HepG2 (cell line): ENCODE measurements at regions not wholly inside any gene's neighbourhood (a gene's known extent, or its start where the extent isn't known, plus 50 kb on each side); places are given as distances from the start of the nearest gene placed in this dataset.

Experiments used
- ATAC-seq: fragments of 200-7000 bp; cut with Tn5 transposase; 3 replicates; pipeline ENCODE4 v1.9.1; 2020; ENCODE audit warnings: mild to moderate bottlenecking, moderate library complexity
- BruUV-seq: library from RNA; stranded (reverse); fragments of 400-500 nt; replicated peaks from 2 replicates; lab custom pipeline; 2021; lab: Mats Ljungman, UMichigan
- CTCF ChIA-PET: fragments of 300-600 bp; formaldehyde crosslinking; extraction: SDS; loops from one replicate; lab custom pipeline; 2021; ENCODE audit warnings: low total read pairs, inconsistent platforms, low intra/inter-chr PET ratio; lab: Yijun Ruan, JAX
- POLR2A ChIA-PET: fragments of 350-600 bp; sonication (Branson Sonifier 250); formaldehyde crosslinking; loops from one replicate; lab custom pipeline; 2020; ENCODE audit warnings: antibody characterized with exemption, inconsistent platforms; lab: Yijun Ruan, JAX
- DNase-seq: peaks from one replicate; pipeline ENCODE4 v3.0.0-alpha.2; 2015; ENCODE audit warnings: low spot score
- FAIRE-seq: peaks from 3 replicates; lab custom pipeline; 2011; peaks lifted over from hg19 to GRCh38; lab: Jason Lieb, UNC
- H2AFZ ChIP-seq: one replicate; pipeline ENCODE4 v1.6.1; 2011; ENCODE audit warnings: low read length, inconsistent platforms
- H3K27ac ChIP-seq: fragments of 300-600 bp; 3 replicates; pipeline ENCODE4 v1.8.0; 2011; ENCODE audit warnings: mixed run types, mild to moderate bottlenecking, mixed read lengths, low read length, inconsistent platforms; ENCODE audit not compliant: insufficient read depth; ENCODE audit errors: extremely low read length
- H3K27me3 ChIP-seq, 2 experiments: fragments of 200-600 bp in 1 of 2; 2 replicates in 1 of 2; 3 replicates in 1 of 2; pipeline versions ENCODE4 v1.6.0 to v1.8.0; 2011; ENCODE audit warnings: low read length in 2 of 2, mild to moderate bottlenecking in 2 of 2, moderate library complexity in 2 of 2, inconsistent platforms in 1 of 2; ENCODE audit not compliant: insufficient read depth in 2 of 2, control insufficient read depth in 1 of 2
- H3K36me3 ChIP-seq, 2 experiments: fragments of 200-600 bp in 1 of 2; replicated peaks in 1 of 2; 2 replicates in 1 of 2; 3 replicates in 1 of 2; pipeline versions ENCODE4 v1.5.1 to v1.8.0; 2011; ENCODE audit warnings: low read length in 2 of 2, inconsistent platforms in 1 of 2; ENCODE audit not compliant: insufficient read depth in 2 of 2, control insufficient read depth in 1 of 2
- H3K4me1 ChIP-seq: 2 replicates; pipeline ENCODE4 v1.5.1; 2012; ENCODE audit warnings: low read length, inconsistent platforms; ENCODE audit not compliant: insufficient read depth
- H3K4me2 ChIP-seq: 2 replicates; pipeline ENCODE4 v1.6.0; 2011; ENCODE audit warnings: low read depth, low read length, inconsistent platforms
- H3K4me3 ChIP-seq, 3 experiments: fragments of 200-600 bp in 1 of 3; sonication (generic), shearing (Covaris generic) in 1 of 3; replicated peaks in 1 of 3; 2 replicates each; pipeline ENCODE4 v1.5.1; 2011 to 2016; ENCODE audit warnings: low read length in 3 of 3, inconsistent platforms in 2 of 3, low read depth in 2 of 3, mild to moderate bottlenecking in 2 of 3, control low read depth in 1 of 3, mixed read lengths in 1 of 3; ENCODE audit not compliant: insufficient read depth in 1 of 3
- H3K79me2 ChIP-seq: one replicate; pipeline ENCODE4 v1.6.1; 2011; ENCODE audit warnings: low read length, inconsistent platforms; ENCODE audit not compliant: insufficient read depth
- H3K9ac ChIP-seq: 2 replicates; pipeline ENCODE4 v1.6.0; 2011; ENCODE audit warnings: mild to moderate bottlenecking, low read depth, low read length, inconsistent platforms; ENCODE audit not compliant: insufficient read depth
- H3K9me3 ChIP-seq: 2 replicates; pipeline ENCODE4 v1.5.1; 2012; ENCODE audit warnings: mild to moderate bottlenecking, low read length
- H4K20me1 ChIP-seq: 2 replicates; pipeline ENCODE4 v1.6.0; 2011; ENCODE audit warnings: inconsistent platforms, mild to moderate bottlenecking, low read length, moderate library complexity; ENCODE audit not compliant: insufficient read depth
- CREM ChIP-seq, 2 experiments: sonication (generic) in 1 of 2; formaldehyde crosslinking in 1 of 2; IDR thresholded peaks; 2 replicates each; pipeline versions ENCODE4 v1.4.0 to v1.6.1; 2016 to 2020; ENCODE audit warnings: antibody characterized with exemption in 1 of 2, mild to moderate bottlenecking in 1 of 2, missing genetic modification reagents in 1 of 2
- KDM5B ChIP-seq: sonication (generic); formaldehyde crosslinking; IDR thresholded peaks from 2 replicates; pipeline ENCODE4 v1.4.0; 2020; ENCODE audit warnings: missing genetic modification reagents, mild to moderate bottlenecking, borderline replicate concordance
- NR0B2 ChIP-seq: sonication (generic); formaldehyde crosslinking; IDR thresholded peaks from 2 replicates; pipeline ENCODE4 v1.4.0; 2020; ENCODE audit warnings: mild to moderate bottlenecking, missing genetic modification reagents
- SATB2 ChIP-seq: sonication (generic); formaldehyde crosslinking; IDR thresholded peaks from 2 replicates; pipeline ENCODE4 v1.5.0; 2020; ENCODE audit warnings: missing genetic modification reagents
- THRA ChIP-seq: sonication (generic); formaldehyde crosslinking; IDR thresholded peaks from 2 replicates; pipeline ENCODE4 v1.4.0; 2020; ENCODE audit warnings: missing genetic modification reagents, borderline replicate concordance
- ZFP36 ChIP-seq: fragments of 150-350 bp; IDR thresholded peaks from 2 replicates; pipeline ENCODE4 v1.6.1; 2018; ENCODE audit warnings: borderline replicate concordance, low read length, low read depth; ENCODE audit not compliant: partially characterized antibody
- ZFYVE20 ChIP-seq: sonication (generic); formaldehyde crosslinking; IDR thresholded peaks from 2 replicates; pipeline ENCODE4 v1.8.0; 2023; ENCODE audit warnings: low read depth, mild to moderate bottlenecking, moderate library complexity, missing genetic modification reagents, borderline replicate concordance
- ZNF275 ChIP-seq: sonication (generic); formaldehyde crosslinking; IDR thresholded peaks from 2 replicates; pipeline ENCODE4 v1.8.0; 2022; ENCODE audit warnings: missing genetic modification reagents, mild to moderate bottlenecking, inconsistent platforms, borderline replicate concordance
- ZNF615 ChIP-seq: sonication (generic); formaldehyde crosslinking; IDR thresholded peaks from 2 replicates; pipeline ENCODE4 v1.5.0; 2020; ENCODE audit warnings: mild to moderate bottlenecking, missing genetic modification reagents, borderline replicate concordance
- ZNF710 ChIP-seq: sonication (generic); formaldehyde crosslinking; IDR thresholded peaks from 2 replicates; pipeline ENCODE4 v1.5.0; 2020; ENCODE audit warnings: mild to moderate bottlenecking, missing genetic modification reagents, borderline replicate concordance
- WGBS: methylation state at CpG from one replicate; pipeline ENCODE4 v1.1.6; 2017; ENCODE audit warnings: low lambda C conversion rate; 5-methylcytosine and 5-hydroxymethylcytosine counted together
- in situ Hi-C: cut with HindIII; loops from 2 replicates; pipeline ENCODE4 v1.10.0; 2017; ENCODE audit warnings: low pct_unique_long_range_greater_than_20kb; ENCODE audit not compliant: extremely low pct_ligation_motif_present
- intact Hi-C: fragments of 100-400 bp; cut with micrococcal nuclease; formaldehyde crosslinking; loops from one replicate; pipeline ENCODE4 v1.10.0; 2022; ENCODE audit not compliant: unreplicated experiment
- TF ChIP-seq, protein P1 (sequence below): IDR thresholded peaks from 2 replicates; pipeline ENCODE4 v1.4.0; 2020; ENCODE audit warnings: mild to moderate bottlenecking, missing genetic modification reagents

DNA sequence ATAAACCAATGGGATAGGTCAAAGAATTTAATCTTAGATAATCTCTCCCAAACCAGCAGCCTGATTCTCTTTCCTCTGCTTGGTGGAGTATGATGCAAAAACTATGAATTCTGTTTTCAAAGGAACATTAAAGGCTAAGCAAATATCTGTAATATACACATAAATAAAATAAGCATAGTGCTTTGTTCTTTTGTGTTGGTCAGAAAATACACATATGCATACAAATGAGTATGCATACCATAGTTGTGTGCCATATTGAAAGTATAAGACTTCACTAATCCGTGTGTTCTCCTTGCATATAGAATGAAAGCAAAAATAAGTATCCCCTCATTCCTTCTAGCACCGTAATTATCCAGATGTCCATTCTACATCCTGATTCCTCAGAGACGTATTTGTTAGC is 1949.7 kb upstream of the CELF4 start (continued):
- TF ChIP-seq, protein P1, sequence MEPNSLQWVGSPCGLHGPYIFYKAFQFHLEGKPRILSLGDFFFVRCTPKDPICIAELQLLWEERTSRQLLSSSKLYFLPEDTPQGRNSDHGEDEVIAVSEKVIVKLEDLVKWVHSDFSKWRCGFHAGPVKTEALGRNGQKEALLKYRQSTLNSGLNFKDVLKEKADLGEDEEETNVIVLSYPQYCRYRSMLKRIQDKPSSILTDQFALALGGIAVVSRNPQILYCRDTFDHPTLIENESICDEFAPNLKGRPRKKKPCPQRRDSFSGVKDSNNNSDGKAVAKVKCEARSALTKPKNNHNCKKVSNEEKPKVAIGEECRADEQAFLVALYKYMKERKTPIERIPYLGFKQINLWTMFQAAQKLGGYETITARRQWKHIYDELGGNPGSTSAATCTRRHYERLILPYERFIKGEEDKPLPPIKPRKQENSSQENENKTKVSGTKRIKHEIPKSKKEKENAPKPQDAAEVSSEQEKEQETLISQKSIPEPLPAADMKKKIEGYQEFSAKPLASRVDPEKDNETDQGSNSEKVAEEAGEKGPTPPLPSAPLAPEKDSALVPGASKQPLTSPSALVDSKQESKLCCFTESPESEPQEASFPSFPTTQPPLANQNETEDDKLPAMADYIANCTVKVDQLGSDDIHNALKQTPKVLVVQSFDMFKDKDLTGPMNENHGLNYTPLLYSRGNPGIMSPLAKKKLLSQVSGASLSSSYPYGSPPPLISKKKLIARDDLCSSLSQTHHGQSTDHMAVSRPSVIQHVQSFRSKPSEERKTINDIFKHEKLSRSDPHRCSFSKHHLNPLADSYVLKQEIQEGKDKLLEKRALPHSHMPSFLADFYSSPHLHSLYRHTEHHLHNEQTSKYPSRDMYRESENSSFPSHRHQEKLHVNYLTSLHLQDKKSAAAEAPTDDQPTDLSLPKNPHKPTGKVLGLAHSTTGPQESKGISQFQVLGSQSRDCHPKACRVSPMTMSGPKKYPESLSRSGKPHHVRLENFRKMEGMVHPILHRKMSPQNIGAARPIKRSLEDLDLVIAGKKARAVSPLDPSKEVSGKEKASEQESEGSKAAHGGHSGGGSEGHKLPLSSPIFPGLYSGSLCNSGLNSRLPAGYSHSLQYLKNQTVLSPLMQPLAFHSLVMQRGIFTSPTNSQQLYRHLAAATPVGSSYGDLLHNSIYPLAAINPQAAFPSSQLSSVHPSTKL (CRISPR knock-in tag): no peak
- no peak for TF ChIP-seq ZNF615 (CRISPR knock-in tag)

GRCh38 chr18:39513186-39513585 is 1947.6 kb upstream of the CELF4 start:
- ATAC-seq (no peak), DNase-seq (no peak), FAIRE-seq (no peak)
- 92% methylated on average over 3 of the region's 3 CpGs for WGBS
- intact Hi-C loops: no loop called here
- Histone ChIP-seq H3K27ac (no peak overlapping the region), H3K9me3 (no peaks in the 10 kb centered on the region), H3K4me1 (no peaks in the 10 kb centered on the region), H3K79me2 (no peaks in the 10 kb centered on the region), H3K4me3 (no peak overlapping the region), H3K9ac (no peak overlapping the region), H3K4me2 (no peak overlapping the region), H3K27me3 (no peaks in the 10 kb centered on the region), H2AFZ (no peak overlapping the region), H4K20me1 (no peaks in the 10 kb centered on the region), H3K36me3 (no peaks in the 10 kb centered on the region)
- no TSS peak for BruUV-seq
- POLR2A ChIA-PET: no interaction called here
- in situ Hi-C loops: no loop called here
- CTCF ChIA-PET: no interaction called here
- no peak for TF ChIP-seq ZFYVE20
- TF ChIP-seq ZNF275 (CRISPR knock-in tag): no peak
- no peak for TF ChIP-seq KDM5B
- TF ChIP-seq NR0B2 (CRISPR knock-in tag): no peak
- TF ChIP-seq ZNF710: no peak
- TF ChIP-seq THRA (CRISPR knock-in tag): no peak
- TF ChIP-seq SATB2: no peak
- no peak for TF ChIP-seq ZFP36
- no peak for TF ChIP-seq CREM (IDR thresholded peaks at IDR 0.05)
- TF ChIP-seq CREM (CRISPR knock-in tag; IDR thresholded peaks at IDR 0.05): no peak
